ENCODE measurements at regions not wholly inside any gene's neighbourhood (a gene's known extent, or its start where the extent isn't known, plus 50 kb on each side); places are given as distances from the start of the nearest gene placed in this dataset.

DNA sequence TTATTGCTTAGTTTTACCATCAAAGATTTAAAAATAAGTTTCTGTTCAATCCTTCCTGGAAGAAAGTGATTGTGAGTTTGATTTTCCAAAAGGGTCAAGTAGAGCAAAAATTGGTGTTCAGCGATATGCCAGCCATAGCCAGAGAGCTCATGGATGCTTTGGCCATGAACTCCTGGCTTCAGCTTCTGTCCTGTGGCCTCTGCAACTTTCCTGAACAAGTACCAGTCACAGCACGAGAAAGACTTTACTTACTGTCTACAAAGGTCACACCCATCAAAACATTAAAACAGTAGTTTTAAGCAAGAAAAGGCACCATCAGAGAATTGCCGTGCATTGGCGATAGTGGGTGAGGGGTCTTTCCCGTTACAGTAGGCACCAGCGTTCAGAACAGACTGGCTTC, 753.0 kb upstream of the SGCG start:
- TF ChIP-seq, protein P1, sequence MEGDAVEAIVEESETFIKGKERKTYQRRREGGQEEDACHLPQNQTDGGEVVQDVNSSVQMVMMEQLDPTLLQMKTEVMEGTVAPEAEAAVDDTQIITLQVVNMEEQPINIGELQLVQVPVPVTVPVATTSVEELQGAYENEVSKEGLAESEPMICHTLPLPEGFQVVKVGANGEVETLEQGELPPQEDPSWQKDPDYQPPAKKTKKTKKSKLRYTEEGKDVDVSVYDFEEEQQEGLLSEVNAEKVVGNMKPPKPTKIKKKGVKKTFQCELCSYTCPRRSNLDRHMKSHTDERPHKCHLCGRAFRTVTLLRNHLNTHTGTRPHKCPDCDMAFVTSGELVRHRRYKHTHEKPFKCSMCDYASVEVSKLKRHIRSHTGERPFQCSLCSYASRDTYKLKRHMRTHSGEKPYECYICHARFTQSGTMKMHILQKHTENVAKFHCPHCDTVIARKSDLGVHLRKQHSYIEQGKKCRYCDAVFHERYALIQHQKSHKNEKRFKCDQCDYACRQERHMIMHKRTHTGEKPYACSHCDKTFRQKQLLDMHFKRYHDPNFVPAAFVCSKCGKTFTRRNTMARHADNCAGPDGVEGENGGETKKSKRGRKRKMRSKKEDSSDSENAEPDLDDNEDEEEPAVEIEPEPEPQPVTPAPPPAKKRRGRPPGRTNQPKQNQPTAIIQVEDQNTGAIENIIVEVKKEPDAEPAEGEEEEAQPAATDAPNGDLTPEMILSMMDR (IDR thresholded peaks at IDR 0.05), result no peak
- TF ChIP-seq POLR2A (IDR thresholded peaks at IDR 0.05) (no peak), EP300 (IDR thresholded peaks at IDR 0.05) (no peak), POLR2AphosphoS5 (IDR thresholded peaks at IDR 0.05) (no peak)

All from gastroesophageal sphincter (tissue), 3 donors.